NCI-H748 treated with DMSO at 0.1 percent for 48 hours (cell line): ENCODE measurements at regions not wholly inside any gene's neighbourhood (a gene's known extent, or its start where the extent isn't known, plus 50 kb on each side); places are given as distances from the start of the nearest gene placed in this dataset.

Source experiments
- DNase-seq: peaks from one replicate; lab custom pipeline; 2025; lab: John Stamatoyannopoulos, UW

DNA sequence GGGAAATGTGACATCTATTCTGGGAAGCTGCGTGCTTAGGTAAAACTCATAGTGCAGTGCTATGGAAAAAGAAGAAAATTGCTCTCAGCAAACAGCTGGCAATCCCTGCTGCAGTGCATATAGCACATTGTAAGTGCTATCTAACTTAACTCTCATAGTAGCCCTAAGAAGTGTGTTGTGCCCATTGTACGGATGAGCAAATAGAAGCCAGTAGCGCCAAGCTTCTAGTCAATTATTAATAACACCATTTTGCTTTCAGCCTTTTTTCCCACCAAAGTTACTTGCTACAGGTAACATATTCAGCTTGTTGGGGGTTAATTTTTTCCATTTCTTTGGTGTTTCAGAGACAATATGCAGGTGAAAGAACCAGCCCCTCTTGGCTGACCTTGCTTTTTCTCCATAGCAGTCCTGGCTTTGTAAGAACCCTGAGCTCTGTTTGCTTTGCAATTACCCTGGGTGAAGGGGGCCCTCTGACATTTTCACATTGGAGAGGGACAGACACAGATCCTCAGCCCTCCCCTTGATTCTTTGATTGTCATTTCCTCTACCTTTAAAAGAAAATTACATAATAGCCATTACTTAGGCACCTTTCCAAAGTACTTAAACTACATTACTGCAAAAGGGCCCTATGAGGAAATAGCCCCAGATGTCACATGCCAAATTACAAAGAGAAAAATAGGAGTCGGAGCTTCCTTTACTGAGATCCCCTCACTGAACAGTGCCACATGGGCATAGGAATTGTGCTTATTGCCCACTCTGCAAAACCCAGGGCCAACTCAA is 576.2 kb upstream of the TBX3 start:
- DNase-seq: peak; percentile 91

GRCh38 chr12:115257791-115258190 is 573.8 kb upstream of the TBX3 start:
- DNase-seq: no peak

DNA sequence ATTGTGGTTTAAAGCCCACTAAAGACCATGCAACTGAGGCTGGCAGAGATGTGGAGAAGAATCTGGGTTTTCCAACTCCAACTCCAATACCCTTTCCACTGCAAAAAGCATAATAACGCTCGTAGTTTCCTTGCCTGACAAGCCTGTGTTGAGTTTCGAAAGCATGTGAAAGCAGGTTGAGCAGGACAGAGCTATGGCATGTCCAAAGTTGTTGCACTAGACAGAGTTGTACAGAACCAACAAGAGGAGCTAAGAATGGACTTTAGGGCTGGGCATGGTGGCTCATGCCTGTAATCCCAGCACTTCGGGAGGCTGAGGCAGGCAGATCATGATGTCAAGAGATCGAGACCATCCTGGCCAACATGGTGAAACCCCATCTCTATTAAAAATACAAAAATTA is 572.0 kb upstream of the TBX3 start:
- no peak for DNase-seq

GRCh38 chr12:115255257-115255656 is 571.3 kb upstream of the TBX3 start:
- DNase-seq: no peak

- no peak for DNase-seq
These were observed 569.1 kb upstream of the TBX3 start for GRCh38 chr12:115253049-115253448.

GRCh38 chr12:115251727-115252126 is 567.8 kb upstream of the TBX3 start:
- DNase-seq: no peak

- DNase-seq: no peak
These were observed 565.8 kb upstream of the TBX3 start for GRCh38 chr12:115249671-115250278.

DNA sequence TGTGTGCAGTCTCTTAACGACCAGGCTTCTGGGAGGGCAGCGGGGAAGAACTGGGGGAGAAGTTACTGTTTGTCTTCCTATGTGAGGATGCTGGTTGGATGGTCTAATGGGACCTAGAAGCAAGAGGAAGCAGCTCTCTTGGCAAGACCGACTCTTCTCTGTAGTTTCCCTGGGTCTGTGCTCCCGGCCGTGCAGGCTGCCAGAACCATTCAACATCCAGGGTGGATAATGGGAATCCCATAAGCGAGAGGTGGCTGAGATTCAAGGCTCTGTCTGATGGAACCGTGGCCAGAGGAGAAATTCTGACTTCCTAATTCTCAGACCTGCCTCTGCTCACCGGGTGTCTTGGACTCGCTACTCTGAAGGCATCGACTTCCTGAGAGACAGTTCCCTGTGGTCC is 561.0 kb upstream of the TBX3 start:
- no peak for DNase-seq

DNA sequence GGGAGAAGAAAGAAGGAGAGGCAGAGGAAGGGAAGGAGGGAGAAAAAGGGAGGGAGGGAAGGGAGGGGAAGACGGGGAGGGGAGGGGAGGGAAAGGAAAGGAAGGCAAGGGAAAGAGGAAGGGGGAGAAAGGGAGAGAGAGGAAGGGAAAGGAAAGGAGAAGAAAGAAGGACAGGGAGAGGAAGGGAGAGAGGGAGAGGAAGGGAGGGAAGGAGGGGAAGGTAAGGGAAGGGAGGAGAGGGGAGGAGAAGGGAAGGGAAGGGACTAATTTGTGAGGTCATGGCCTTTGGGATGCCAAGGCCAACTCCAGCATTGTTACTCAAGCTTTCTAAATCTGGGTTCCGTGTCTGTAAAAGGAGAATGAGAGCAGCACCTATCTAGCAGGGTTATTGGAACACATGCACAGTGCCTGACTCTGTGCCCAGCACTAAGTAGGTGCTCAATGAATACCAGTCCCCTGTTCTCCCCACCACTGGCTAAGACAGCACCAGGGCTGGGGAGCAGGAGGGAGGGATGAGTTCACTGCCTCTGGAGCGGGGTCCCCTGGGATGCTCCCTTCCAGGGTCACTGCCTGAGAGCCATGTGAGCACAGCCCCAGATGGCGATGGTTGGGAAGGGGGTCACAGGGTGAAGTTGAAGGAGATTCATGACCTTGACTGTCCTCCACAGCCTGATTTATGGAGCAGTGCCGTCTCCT is 560.1 kb upstream of the TBX3 start:
- no peak for DNase-seq

DNA sequence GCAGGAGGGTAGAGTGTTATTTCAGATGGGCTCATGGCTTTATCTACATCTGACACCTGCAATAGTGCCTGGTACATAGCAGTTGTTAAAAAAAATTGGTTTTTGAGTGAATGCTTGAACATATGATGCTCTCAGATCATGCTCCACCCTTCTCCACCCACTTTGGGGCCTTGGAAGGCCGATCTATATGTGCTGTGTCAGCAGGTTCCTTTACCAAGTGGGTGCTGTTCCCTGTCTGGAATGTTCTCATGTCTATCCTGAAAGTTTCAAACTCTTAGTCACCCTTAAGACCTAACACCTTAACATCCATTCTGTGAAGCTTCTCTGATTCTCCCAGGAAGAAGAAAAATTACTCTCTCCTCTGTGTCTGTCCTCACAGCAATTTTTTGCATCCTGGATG is 556.3 kb upstream of the TBX3 start:
- DNase-seq: no peak

DNA sequence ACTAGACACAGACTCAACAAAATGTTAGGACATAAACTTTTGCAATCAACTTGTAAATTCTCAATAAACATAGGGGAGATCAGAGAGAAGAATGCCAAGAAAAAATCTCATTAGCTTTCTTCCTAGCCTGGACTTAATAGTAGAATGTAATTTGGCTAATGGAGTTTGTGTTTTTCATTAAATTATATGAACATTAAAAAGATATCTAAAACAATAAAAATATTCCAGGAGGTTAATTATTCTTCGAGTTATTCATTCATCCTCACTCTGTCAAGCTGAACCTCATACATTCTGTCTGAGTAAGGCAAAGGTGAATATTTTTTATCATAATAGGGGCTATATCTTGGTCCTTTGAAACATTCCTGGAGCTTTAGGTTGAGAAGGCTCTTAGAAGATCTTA is 551.9 kb upstream of the TBX3 start:
- DNase-seq: no peak

DNA sequence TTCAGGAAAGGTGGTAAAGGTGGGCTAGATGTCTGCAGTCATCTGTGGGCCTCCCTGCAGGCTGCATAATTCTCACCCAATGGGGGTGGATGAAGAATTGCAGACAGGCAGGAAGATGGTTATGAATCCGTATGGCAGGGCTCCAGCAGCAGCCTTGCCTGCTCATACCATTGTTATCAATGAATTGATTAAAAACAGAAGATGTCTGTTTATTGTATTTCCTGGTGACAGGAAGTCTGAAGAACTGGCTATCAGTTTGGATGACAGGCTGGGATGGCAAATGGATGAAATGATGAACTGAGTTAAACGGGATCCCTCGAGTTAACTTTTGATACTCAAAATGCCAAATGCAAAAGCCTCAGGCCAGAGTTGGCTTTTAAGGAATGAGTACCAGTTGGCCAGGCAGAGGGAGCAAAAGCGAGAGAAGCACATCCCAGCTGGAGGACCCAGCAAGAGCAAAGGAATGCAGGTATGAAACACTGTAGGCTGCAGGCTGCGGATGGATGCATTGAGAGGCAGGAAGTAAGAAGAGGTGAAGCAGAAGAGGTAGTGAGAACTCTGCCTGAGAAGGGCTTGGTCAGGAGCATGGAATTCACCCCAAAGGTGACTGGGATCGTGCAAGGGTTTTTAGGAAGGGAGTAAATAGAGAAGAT is 550.0 kb upstream of the TBX3 start:
- DNase-seq: no peak

- no peak for DNase-seq
These were observed 548.6 kb upstream of the TBX3 start for GRCh38 chr12:115232455-115233156.

DNA sequence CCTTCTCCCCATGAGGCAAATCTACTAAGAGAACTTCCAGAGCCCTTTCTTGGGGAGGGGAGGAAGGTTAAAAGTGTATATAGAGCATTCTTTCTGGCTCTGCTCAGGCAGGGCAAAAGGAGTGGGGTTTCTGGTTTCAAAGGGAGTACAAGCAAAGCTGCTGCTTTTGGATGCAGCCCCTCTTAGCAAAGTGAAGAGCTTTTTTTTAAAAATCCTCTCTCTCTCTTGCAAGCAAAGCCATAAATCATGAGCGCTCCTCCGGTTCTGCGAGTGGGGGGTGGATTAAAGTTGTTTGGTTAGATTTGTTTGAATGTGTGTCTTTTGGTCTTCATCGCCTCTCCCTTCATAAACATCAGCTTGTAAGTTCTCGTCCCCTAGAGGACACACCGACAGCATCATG is 546.6 kb upstream of the TBX3 start:
- no peak for DNase-seq

DNA sequence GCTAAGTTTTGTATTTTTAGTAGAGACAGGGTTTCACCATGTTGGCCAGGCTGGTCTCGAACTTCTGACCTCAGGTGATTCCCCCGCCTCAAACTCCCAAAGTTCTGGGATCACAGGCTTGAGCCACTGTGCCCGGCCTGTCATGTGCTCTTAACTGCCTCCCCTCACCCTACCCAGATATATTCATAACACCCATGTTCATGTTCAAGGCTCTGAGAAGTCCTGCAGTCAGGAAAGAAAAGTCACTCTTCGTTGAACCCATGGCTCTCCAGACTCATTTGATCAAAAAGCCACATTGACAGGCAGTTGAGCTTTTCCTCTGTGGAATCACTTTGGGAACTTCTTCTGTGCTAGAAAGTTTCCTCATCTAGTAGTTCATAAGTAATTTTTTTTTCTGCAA is 545.5 kb upstream of the TBX3 start:
- no peak for DNase-seq

DNA sequence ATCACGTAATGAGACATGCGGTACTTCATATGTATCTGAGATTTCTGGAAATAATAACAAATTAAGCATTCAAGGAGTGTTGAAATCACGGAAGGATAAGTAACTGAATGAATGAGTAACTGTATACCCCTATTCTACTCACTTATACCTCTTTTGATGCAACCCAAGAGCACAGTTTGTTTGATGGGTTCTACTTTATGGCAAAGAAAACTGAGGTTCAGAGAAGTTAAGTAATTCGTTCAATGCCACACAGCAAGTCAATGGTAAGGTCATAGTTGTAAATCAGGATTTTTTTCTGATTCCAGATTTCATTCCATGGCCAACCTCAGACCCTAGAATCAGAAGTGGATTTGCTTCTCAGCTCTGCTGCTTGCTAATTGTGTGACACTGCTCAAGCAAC is 544.5 kb upstream of the TBX3 start:
- DNase-seq: no peak

DNA sequence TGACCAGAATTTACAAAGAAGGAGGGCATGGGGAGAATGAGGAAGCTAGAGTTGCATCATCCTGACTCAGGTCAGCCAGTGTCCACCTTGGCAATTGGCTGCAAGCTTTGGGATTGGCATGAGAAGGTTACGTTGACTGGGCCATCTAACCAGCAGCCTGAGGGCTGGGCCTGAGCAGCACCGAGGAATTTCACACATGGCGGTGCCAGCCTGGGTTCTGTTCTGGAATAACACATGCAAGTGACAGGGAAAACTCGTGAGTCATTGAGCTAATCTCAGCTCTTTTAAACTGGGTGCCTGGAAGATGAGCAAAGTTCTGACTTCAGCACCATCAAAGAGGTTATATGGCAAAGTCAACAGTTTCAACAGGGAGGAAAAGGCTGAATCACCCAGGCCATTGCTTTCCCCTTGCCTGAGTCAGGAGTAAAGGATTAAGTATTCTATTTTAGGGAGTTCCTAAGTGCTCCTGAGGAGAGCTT is 543.2 kb upstream of the TBX3 start:
- no peak for DNase-seq

- no peak for DNase-seq
These were observed 541.9 kb upstream of the TBX3 start for GRCh38 chr12:115225845-115226244.

DNA sequence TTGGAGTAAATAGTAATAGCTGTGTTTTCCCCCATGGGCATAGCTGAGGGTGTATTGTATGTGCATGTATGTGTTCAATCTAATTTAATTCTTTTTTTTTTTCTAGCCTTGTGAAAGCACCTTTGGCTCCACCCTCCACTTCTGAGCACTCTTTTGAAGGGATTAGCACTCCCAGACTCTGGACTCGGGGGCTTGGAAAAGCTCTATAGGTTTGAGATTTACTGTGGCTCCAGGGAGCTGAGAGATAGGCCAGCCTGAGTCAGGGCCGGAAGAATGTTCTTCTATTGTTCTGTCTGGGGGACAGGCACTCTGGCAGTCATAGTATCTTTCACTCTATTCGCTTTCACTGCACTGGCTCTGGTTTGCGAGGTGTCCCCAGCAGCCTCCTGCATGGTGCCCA is 540.0 kb upstream of the TBX3 start:
- no peak for DNase-seq

GRCh38 chr12:115223322-115223721 is 539.3 kb upstream of the TBX3 start:
- no peak for DNase-seq

DNA sequence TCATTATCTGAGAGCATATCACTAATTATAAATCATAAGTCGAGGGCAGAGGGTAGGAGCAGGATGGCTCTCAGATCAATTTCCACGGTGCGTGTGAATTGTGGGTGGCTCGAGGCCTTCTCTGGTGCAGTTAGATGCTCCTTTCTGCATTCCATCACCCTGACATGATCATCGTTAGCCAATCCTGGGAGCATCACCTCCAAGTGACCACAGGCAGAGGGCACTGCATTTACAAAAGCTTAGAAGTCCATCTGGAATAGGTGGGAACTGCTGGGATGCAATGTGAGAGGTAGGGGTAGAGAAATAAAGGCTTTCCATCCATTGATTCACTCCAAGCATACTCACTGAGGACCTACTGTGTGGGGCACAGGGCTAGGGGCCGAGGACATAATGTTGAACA is 538.2 kb upstream of the TBX3 start:
- no peak for DNase-seq

DNA sequence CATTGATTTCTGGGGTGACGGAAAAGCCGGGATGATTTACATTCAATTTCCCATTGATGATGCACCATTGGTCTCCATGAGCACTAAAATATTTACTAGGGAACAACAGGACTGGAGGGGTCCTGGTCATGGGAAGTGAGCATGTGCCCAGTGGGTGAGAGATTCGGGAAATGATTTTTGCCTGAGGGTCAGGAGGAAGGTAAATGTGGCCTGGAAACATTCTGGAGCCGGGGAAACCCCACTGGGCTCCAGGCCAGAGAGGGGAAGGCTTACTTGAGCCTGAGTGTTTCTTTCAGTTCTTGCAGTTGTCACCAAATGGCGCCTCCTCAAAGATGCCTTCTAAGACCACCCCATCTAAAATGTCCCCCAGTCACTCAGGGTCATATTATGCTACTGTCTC is 532.3 kb upstream of the TBX3 start:
- no peak for DNase-seq
